H1 (cell line): ENCODE measurements at regions not wholly inside any gene's neighbourhood (a gene's known extent, or its start where the extent isn't known, plus 50 kb on each side); places are given as distances from the start of the nearest gene placed in this dataset.
"Not testable (repeated sequence)": the region's sequence is repeated elsewhere in the genome, so short reads cannot be mapped to it uniquely, and the experiment has no call there.

ENCODE experiments used
- CTCF ChIA-PET: fragments of 300-600 bp; sonication (Branson Sonifier 250); formaldehyde crosslinking; loops from one replicate; lab custom pipeline; 2021; ENCODE audit not compliant: partially characterized antibody; lab: Charles Lee
- POLR2A ChIA-PET: fragments of 300-600 bp; sonication (Branson Sonifier 250); formaldehyde crosslinking; loops from one replicate; lab custom pipeline; 2021; ENCODE audit warnings: inconsistent platforms; ENCODE audit not compliant: partially characterized antibody; lab: Charles Lee
- DNase-seq, 2 experiments: peaks; one replicate each; pipeline versions ENCODE4 v3.0.0 to v3.0.0-alpha.2; 2010 to 2022; ENCODE audit warnings: low spot score in 2 of 2, low read depth in 1 of 2, mixed read lengths in 1 of 2
- FAIRE-seq: peaks from 2 replicates; lab custom pipeline; 2011; peaks lifted over from hg19 to GRCh38; lab: Jason Lieb, UNC
- H2AFZ ChIP-seq: 2 replicates; pipeline ENCODE4 v1.8.1; 2012; ENCODE audit warnings: low read length, inconsistent platforms
- H2AK5ac ChIP-seq: 2 replicates; pipeline ENCODE4 v1.6.1; 2013; ENCODE audit warnings: low read depth, low read length
- H2BK120ac ChIP-seq: replicated peaks from 2 replicates; pipeline ENCODE3; 2013; ENCODE audit warnings: low read depth, low read length, inconsistent platforms
- H2BK12ac ChIP-seq: 2 replicates; pipeline ENCODE4 v1.6.1; 2013; ENCODE audit warnings: low read depth, low read length
- H2BK15ac ChIP-seq: 2 replicates; pipeline ENCODE4 v1.6.1; 2013; ENCODE audit warnings: low read length
- H2BK20ac ChIP-seq: 2 replicates; pipeline ENCODE4 v1.6.1; 2013; ENCODE audit warnings: low read length
- H2BK5ac ChIP-seq: 2 replicates; pipeline ENCODE4 v1.6.1; 2013; ENCODE audit warnings: low read depth, low read length
- H3K14ac ChIP-seq: 2 replicates; pipeline ENCODE4 v1.6.1; 2013; ENCODE audit warnings: inconsistent platforms; ENCODE audit not compliant: insufficient read length
- H3K18ac ChIP-seq: 2 replicates; pipeline ENCODE4 v1.6.1; 2013; ENCODE audit warnings: low read length; ENCODE audit errors: extremely low read depth
- H3K23ac ChIP-seq: 2 replicates; pipeline ENCODE4 v1.6.1; 2013; ENCODE audit warnings: inconsistent platforms; ENCODE audit not compliant: insufficient read length
- H3K23me2 ChIP-seq: 2 replicates; pipeline ENCODE4 v1.6.1; 2013; ENCODE audit warnings: low read depth, low read length
- H3K27ac ChIP-seq: 2 replicates; pipeline ENCODE4 v1.6.1; 2011; ENCODE audit warnings: low read depth, low read length, inconsistent platforms
- H3K27me3 ChIP-seq, 4 experiments: replicated peaks in 1 of 4; 1 replicate in 1 of 4; 2 replicates in 3 of 4; pipeline versions ENCODE4 v1.6.1 to v1.8.1; 2011 to 2013; ENCODE audit warnings: low read length in 3 of 4, mild to moderate bottlenecking in 3 of 4, inconsistent platforms in 2 of 4, mixed read lengths in 2 of 4, moderate library complexity in 1 of 4; ENCODE audit not compliant: control insufficient read depth in 3 of 4, insufficient read depth in 3 of 4; ENCODE audit errors: extremely low read depth in 1 of 4
- H3K36me3 ChIP-seq, 4 experiments: 2 replicates each; pipeline versions ENCODE4 v1.6.1 to v1.8.1; 2011 to 2013; ENCODE audit warnings: mild to moderate bottlenecking in 4 of 4, low read length in 3 of 4, moderate library complexity in 2 of 4, control low read depth in 1 of 4, inconsistent platforms in 1 of 4; ENCODE audit not compliant: insufficient read depth in 4 of 4, control insufficient read depth in 2 of 4
- H3K4ac ChIP-seq: replicated peaks from 2 replicates; pipeline ENCODE3; 2013; ENCODE audit warnings: low read length, low read depth, mixed read lengths, inconsistent platforms; ENCODE audit not compliant: insufficient read length
- H3K4me1 ChIP-seq, 4 experiments: replicated peaks in 1 of 4; 1 replicate in 1 of 4; 2 replicates in 3 of 4; pipeline versions ENCODE4 v1.6.1 to v1.8.1; 2011 to 2013; ENCODE audit warnings: low read length in 3 of 4, inconsistent platforms in 2 of 4, mixed read lengths in 1 of 4; ENCODE audit not compliant: insufficient read depth in 4 of 4, control insufficient read depth in 3 of 4
- H3K4me2 ChIP-seq, 2 experiments: 2 replicates each; pipeline versions ENCODE4 v1.6.1 to v1.8.1; 2011 to 2013; ENCODE audit warnings: low read depth in 2 of 2, low read length in 2 of 2, control low read depth in 1 of 2, inconsistent platforms in 1 of 2, mild to moderate bottlenecking in 1 of 2; ENCODE audit not compliant: insufficient read depth in 1 of 2
- H3K4me3 ChIP-seq, 4 experiments: fragments of 200-600, 300-600 bp in 1 of 4; sonication (generic), shearing (Covaris generic), sonication (Bioruptor Twin) in 1 of 4; 2 replicates each; pipeline versions ENCODE4 v1.5.1 to v1.8.1; 2011 to 2016; ENCODE audit warnings: low read length in 4 of 4, low read depth in 3 of 4, control low read depth in 2 of 4, inconsistent platforms in 2 of 4, mild to moderate bottlenecking in 2 of 4, mixed read lengths in 1 of 4, moderate library complexity in 1 of 4; ENCODE audit not compliant: insufficient read depth in 2 of 4; ENCODE audit errors: extremely low read depth in 1 of 4
- H3K56ac ChIP-seq: replicated peaks from 2 replicates; pipeline ENCODE3; 2013; ENCODE audit warnings: low read depth, mild to moderate bottlenecking, mixed read lengths, low read length, inconsistent platforms; ENCODE audit not compliant: insufficient read length
- H3K79me1 ChIP-seq: 2 replicates; pipeline ENCODE4 v1.6.1; 2013; ENCODE audit warnings: low read depth, low read length, control low read depth
- H3K79me2 ChIP-seq, 2 experiments: 2 replicates each; pipeline versions ENCODE4 v1.6.1 to v1.8.1; 2012 to 2013; ENCODE audit warnings: low read length in 2 of 2, mild to moderate bottlenecking in 2 of 2, inconsistent platforms in 1 of 2; ENCODE audit not compliant: insufficient read depth in 2 of 2, control insufficient read depth in 1 of 2
- H3K9ac ChIP-seq, 4 experiments: replicated peaks in 1 of 4; 1 replicate in 1 of 4; 2 replicates in 3 of 4; pipeline versions ENCODE4 v1.6.1 to v1.8.1; 2011 to 2013; ENCODE audit warnings: low read depth in 3 of 4, low read length in 3 of 4, control low read depth in 2 of 4, mild to moderate bottlenecking in 2 of 4, moderate library complexity in 2 of 4, inconsistent platforms in 1 of 4; ENCODE audit errors: extremely low read depth in 1 of 4
- H3K9me3 ChIP-seq, 2 experiments: 2 replicates each; pipeline versions ENCODE4 v1.6.1 to v1.8.1; 2012 to 2013; ENCODE audit warnings: mild to moderate bottlenecking in 2 of 2, moderate library complexity in 2 of 2, control low read depth in 1 of 2, inconsistent platforms in 1 of 2, low read depth in 1 of 2, low read length in 1 of 2, mixed read lengths in 1 of 2; ENCODE audit not compliant: insufficient read depth in 2 of 2
- H4K20me1 ChIP-seq, 2 experiments: replicated peaks in 1 of 2; 2 replicates each; pipeline versions ENCODE3 to v1.8.1; 2011 to 2013; ENCODE audit warnings: inconsistent platforms in 2 of 2, low read length in 2 of 2, mild to moderate bottlenecking in 1 of 2; ENCODE audit not compliant: insufficient read depth in 2 of 2, control insufficient read depth in 1 of 2
- H4K5ac ChIP-seq: 2 replicates; pipeline ENCODE4 v1.6.1; 2013; ENCODE audit warnings: low read length, low read depth, mixed read lengths, inconsistent platforms; ENCODE audit not compliant: insufficient read length
- H4K8ac ChIP-seq: 2 replicates; pipeline ENCODE4 v1.8.0; 2013; ENCODE audit warnings: mild to moderate bottlenecking, moderate library complexity, low read length, inconsistent platforms; ENCODE audit not compliant: insufficient read depth; ENCODE audit errors: extremely low read depth
- H4K91ac ChIP-seq: replicated peaks from 2 replicates; pipeline ENCODE3; 2013; ENCODE audit warnings: low read length, mixed read lengths, inconsistent platforms; ENCODE audit not compliant: insufficient read length
- WGBS, 2 experiments: shearing (Covaris generic) in 1 of 2; methylation state at CpG; one replicate each; pipeline versions ENCODE4 v1.1.6 to v1.1.7; 2013 to 2015; ENCODE audit warnings: low lambda C conversion rate in 2 of 2, mixed read lengths in 2 of 2, inconsistent platforms in 1 of 2, low coverage in 1 of 2, missing lambda C conversion rate in 1 of 2; ENCODE audit not compliant: insufficient replicate concordance in 2 of 2, insufficient coverage in 1 of 2, insufficient read length in 1 of 2; ENCODE audit errors: extremely low coverage in 1 of 2, missing lambda C conversion rate in 1 of 2; 5-methylcytosine and 5-hydroxymethylcytosine counted together

DNA sequence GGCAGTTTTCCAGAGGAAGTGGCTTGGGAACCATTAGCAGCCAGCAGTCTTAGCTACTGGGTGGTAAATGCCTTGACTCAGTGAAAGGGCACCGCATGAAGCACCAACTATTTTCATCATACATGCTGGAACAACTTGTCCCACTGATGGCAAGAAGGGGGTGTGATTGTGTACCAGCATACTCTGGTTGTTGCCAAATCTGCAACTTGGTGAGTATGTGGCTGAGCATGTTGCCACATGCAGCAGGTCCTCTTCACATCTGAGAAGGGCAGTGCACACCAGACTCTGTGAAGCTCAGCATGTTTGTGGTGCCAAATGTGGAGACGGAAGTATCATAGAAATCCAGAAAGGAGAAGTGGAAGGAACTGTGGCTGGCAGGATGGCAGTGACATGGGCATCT is 122.1 kb downstream of the CCNG2 start:
- H3K4ac ChIP-seq, H3K4me2 ChIP-seq, POLR2A ChIA-PET, H3K4me1 ChIP-seq, H4K8ac ChIP-seq, H3K9me3 ChIP-seq, H3K18ac ChIP-seq, H3K79me2 ChIP-seq, H3K56ac ChIP-seq, H2AK5ac ChIP-seq, H3K79me1 ChIP-seq, H4K20me1 ChIP-seq, H3K36me3 ChIP-seq, H2BK5ac ChIP-seq, H3K27ac ChIP-seq, H2BK120ac ChIP-seq, H3K14ac ChIP-seq, H2BK15ac ChIP-seq, H4K5ac ChIP-seq, DNase-seq, H2BK20ac ChIP-seq, H3K4me3 ChIP-seq, H2BK12ac ChIP-seq, H3K23me2 ChIP-seq, H3K23ac ChIP-seq, H3K27me3 ChIP-seq, H2AFZ ChIP-seq, H4K91ac ChIP-seq, H3K9ac ChIP-seq: not testable (repeated sequence)
- FAIRE-seq = peak; percentile 45
- 91% methylated on average over 2 of the region's 2 CpGs; no CpG with 5 or more reads in 1 of the 2 experiments for WGBS, 2 experiments
- CTCF ChIA-PET = interaction anchor here (1.3 kb wide), 1 partner anchor 14 kb away, joined by 4 read pairs; no protein-coding TSS in a partner anchor
